Germinal center (tissue), 1 donor: ENCODE measurements at regions not wholly inside any gene's neighbourhood (a gene's known extent, or its start where the extent isn't known, plus 50 kb on each side); places are given as distances from the start of the nearest gene placed in this dataset.
"Not testable (repeated sequence)": the region's sequence is repeated elsewhere in the genome, so short reads cannot be mapped to it uniquely, and the experiment has no call there.

ENCODE experiments used
- DNase-seq: peaks from one replicate; pipeline ENCODE4 v3.0.0; 2012; ENCODE audit warnings: mixed read lengths, low spot score

- no peak for DNase-seq
These were observed 170.5 kb upstream of the NPSR1 start for GRCh38 chr7:34487391-34488115.

- no peak for DNase-seq
These were observed 169.3 kb upstream of the NPSR1 start for GRCh38 chr7:34488766-34489165.

DNA sequence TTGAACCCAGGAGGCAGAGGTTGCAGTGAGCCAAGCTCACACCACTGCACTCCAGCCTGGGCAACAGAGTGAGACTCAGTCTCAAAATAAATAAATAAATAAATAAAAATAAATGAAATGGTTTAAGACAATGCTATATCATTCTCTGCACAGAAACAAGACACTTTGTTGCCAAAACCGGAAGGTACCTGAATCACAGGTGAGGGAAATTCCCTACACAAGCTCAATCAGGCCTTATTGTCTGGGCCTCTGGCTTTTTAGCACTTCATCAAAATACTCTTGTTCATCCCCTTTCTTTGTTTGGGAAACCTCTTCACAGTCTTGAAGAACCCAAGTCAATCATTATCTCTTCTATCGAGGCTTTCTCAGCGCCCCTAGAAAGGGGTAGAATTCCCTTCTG lies 166.1 kb upstream of the NPSR1 start:
- no peak for DNase-seq

DNA sequence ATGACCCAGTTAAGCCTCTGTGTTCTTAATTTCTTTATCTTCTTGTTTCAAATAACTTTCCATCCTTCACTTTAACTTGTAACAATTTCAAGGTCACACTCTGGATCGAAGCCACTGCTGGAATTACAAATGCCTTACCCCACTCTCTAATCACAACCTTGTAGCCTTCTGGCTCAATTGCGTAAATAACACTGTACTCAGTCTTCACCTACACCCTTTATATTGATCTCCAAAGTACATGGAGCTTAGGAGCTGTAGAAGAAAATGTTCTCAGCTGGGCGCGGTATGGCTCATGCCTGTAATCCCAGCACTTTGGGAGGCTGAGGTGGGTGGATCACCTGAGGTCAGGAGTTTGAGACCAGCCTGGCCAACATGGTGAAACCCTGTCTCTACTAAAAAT lies 164.3 kb upstream of the NPSR1 start:
- no peak for DNase-seq

- no peak for DNase-seq
These were observed 160.8 kb upstream of the NPSR1 start for GRCh38 chr7:34497153-34497777.

DNA sequence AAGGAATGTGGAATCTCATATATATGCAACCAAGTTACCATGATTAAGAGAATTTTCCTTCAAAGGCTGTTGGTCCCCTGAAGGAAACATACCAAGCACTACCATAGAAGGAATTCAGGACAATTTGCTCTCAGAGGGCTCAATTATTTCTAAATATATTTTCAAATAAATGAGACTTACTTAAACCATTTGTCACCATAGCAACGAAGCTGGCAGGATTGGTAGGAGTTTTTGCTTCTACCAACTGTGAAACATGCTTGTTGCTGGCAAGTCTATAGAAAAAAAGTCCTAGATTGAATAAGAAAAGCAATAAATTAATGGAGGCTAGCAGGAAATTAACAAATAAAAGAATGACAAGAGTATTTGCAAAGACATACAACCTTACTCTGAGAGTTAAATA lies 156.9 kb upstream of the NPSR1 start:
- DNase-seq: no peak

DNA sequence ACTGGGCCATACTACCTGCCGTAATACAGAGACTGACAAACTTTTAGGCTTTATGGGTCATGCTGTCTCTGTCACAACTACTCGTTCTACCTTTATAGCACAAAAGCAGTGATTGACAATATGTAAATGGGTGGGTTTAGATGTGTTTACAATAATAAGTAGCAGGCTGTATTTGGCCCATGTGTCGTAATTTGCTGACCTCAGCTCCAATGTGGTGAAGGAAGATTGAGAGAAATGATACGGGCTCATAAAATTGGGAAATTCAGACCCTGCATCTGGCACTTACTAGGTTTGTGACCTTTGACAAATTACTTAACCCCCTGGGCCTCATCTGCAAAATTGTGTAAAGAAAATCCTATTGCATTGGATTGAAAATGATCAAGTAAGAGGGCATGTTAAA lies 150.8 kb upstream of the NPSR1 start:
- no peak for DNase-seq

DNA sequence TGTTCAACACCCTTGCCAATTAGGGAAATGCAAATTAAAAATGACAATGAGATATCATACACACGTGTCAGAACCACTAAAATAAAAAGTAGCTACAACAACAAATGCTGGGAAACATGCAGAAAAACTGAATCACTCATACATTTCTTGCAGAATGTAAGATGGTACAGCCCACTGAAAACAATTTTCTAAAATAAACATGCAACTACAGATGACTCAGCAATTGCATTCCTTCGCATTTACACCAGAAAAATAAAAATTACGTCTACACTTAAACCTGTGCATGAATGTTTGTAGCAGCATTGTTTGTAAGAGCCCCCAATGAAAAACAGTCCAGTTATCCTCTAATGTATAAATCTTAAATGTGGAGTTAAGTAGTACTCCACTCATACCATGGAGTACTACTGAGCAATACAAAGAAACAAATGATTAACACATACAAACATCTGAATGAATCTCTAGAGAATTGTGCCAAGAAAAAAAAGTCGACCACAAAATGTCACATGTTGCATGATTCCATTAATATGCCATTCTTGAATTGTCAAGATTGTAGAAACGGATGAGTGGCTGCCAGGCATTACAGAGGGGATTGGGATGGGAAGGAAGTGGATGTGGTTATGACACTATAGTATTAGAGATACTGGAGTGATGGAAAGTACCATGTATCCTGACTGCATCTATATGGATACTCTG lies 134.6 kb upstream of the NPSR1 start:
- no peak for DNase-seq

DNA sequence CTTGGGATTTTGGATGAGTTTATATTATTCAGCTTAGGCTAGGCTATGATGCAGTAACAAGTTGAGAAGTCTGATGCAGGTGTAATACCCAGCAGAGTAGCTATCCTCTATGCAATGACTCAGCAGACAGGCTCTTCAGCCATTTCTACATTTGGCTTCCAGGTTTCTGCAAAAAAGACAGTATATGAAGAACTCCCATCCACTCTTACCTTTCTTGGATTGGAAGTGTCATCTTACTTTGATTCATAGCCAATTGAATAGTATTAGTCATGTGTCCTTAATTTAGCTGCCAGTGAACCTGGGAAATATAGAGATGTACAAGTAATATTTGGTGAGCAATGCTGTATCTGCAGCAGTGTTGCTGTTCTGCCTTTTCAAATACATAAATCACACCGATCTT lies 127.8 kb upstream of the NPSR1 start:
- no peak for DNase-seq

GRCh38 chr7:34539003-34539402 lies 119.0 kb upstream of the NPSR1 start:
- DNase-seq: no peak

- no peak for DNase-seq
These were observed 113.4 kb upstream of the NPSR1 start for GRCh38 chr7:34544621-34545020.

DNA sequence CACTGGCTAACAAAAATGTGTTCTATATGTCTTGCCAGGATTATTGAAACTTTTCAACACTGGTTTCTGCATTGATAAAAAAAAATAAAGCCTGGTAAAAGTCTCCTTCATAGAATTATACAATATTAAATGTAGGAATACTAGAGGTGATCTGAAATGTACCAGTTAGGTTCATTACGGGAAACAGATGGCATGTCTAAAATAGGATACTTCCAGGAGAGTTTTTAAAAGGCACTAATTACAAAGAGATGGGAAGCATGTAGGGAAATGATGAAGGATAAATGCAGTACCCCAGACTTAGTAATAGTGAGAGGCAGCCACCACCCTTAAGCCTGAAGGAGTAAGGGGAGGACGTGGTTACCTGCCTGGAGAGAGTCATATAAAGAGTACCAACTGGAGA lies 107.0 kb upstream of the NPSR1 start:
- no peak for DNase-seq

DNA sequence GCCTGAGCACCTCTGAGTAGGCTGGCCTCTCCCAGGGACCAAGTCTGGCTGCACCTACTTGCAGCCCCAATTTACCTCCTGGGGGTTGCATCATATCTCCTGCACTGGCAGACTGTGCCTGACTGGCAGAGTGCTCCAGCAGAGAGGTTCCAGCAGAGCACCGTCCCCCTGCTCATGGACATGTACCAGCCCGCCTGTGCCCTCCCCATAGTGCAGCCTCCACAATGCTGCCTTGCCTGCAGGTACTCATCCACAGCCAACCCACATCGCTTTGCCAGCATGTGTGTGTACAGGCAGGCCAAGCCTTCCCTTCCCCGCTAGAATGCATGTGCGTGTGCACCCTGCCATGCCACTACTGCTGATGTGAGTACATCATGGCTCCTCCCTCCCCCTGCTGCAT lies 105.5 kb upstream of the NPSR1 start:
- no peak for DNase-seq

GRCh38 chr7:34558022-34558421 lies 100.0 kb upstream of the NPSR1 start:
- no peak for DNase-seq

- no peak for DNase-seq
These were observed 93.9 kb upstream of the NPSR1 start for GRCh38 chr7:34564091-34564490.

DNA sequence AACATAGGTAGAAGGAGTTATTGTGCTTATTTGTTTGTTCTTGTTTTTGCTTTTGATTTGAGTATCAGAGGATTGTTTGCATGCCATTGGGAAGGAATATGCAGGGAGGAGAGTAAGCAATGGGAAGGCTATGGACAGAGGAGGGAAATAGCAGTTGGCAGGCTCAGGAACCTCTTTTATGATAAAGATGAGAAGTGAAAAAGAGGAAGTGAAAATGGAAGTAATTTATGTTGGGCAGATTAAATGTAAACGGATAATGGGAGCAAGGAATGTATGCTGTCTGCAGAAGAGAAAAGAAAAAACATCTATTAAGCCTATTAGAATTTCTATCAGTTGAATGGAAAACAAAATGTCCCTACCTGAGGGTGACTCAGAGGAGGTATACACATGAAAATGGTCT lies 90.1 kb upstream of the NPSR1 start:
- DNase-seq: no peak

- DNase-seq: no peak
These were observed 87.9 kb upstream of the NPSR1 start for GRCh38 chr7:34569975-34570699.

GRCh38 chr7:34575006-34575405 lies 83.0 kb upstream of the NPSR1 start:
- DNase-seq: no peak

DNA sequence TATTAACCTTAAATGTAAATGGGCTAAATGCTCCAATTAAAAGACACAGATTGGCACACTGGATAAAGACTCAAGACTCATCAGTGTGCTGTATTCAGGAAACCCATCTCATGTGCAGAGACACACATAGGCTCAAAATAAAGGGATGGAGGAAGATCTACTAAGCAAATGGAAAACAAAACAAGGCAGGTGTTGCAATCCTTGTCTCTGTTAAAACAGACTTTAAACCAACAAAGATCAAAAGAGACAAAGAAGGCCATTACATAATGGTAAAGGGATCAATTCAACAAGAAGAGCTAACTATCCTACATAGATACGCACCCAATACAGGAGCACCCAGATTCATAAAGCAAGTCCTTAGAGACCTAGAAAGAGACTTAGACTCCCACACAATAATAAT lies 80.1 kb upstream of the NPSR1 start:
- DNase-seq: not testable (repeated sequence)

DNA sequence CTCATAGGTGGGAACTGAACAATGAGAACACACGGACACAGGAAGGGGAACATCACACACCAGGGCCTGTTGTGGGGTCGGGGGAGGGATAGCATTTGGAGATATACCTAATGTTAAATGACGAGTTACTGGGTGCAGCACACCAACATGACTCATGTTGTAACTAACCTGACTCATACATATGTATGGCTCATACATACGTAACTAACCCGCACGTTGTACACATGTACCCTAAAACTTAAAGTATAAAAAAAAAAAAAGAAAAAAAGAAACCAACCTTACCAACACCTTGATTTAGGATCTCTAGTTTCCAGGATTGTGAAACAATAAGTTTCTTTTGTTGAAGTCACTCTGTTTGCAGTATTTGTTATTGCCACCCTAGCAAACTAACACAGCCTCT lies 76.3 kb upstream of the NPSR1 start:
- not testable (repeated sequence) for DNase-seq

DNA sequence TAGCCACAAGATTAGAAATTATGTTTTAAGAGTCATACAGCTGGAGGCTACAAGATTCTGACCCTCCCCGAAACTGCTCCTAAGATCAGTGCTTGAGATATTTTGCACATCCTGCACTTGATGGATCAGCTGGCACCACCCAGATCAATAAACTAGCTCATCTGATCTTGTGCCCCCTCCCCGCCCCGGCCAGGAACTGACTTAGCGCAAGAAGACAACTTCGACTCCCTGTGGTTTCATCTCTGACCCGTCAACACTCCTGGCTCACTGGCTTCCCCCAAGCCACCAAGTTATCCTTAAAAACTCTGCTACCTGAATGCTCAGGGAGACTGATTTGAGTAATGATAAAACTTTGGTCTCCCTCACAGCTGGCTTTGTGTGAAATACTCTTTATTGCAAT lies 73.5 kb upstream of the NPSR1 start:
- DNase-seq: no peak

DNA sequence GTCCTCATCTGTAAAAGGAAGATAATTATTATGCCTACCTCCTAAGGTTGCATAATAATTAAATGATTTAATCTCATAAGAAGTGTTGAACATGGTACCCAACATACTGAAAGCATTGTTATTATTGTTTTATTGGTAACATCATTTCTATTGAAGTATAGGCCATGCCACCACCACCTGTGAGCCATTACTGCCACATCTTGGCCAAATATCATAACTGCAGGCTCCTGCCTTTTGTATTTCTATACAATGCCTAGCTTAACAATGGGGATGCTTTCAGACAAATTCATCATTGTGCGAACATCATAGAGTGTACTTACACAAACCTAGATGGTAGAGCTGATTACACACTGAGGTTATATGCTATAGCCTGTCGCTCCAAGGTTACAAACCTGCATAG lies 61.1 kb upstream of the NPSR1 start:
- DNase-seq: no peak
